ENCODE measurements at regions not wholly inside any gene's neighbourhood (a gene's known extent, or its start where the extent isn't known, plus 50 kb on each side); places are given as distances from the start of the nearest gene placed in this dataset.

DNA sequence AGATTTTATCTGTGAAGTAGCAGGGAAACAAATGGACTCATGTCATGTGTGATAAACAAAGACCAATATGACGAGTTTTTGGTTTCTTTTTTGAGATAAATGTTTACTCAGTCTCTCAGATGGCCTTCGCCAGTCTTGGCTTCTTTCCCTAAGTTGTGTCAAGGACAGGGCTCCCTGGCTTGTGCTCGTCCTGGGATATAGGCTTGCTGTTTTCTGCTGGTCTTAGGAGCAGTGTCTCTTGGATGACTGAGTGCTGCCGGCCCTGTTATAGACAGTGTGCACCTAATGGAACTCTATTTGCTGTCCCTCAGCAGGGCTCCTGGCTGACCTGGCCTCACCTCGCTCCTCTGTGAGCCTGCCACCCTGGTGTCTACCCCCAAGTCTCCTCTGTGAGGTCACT is 324.1 kb upstream of the SYNCRIP start:
- no peak for TF ChIP-seq FOXA1 (IDR thresholded peaks at IDR 0.05)
- TF ChIP-seq FOXM1 (IDR thresholded peaks at IDR 0.05; ENCODE audit: borderline replicate concordance): no peak
- no peak for TF ChIP-seq SUZ12 (IDR thresholded peaks at IDR 0.05)
- TF ChIP-seq BHLHE40 (IDR thresholded peaks at IDR 0.05; ENCODE audit: borderline replicate concordance): no peak

Measured in HEK293T (cell line).